NB4 (cell line): ENCODE measurements at regions not wholly inside any gene's neighbourhood (a gene's known extent, or its start where the extent isn't known, plus 50 kb on each side); places are given as distances from the start of the nearest gene placed in this dataset.

Source experiments
- DNase-seq: peaks from one replicate; pipeline ENCODE4 v3.0.0; 2010; ENCODE audit warnings: low read depth
- H3K4me3 ChIP-seq: one replicate; pipeline ENCODE4 v1.5.1; 2011; ENCODE audit warnings: mild to moderate bottlenecking, low read depth, low read length, moderate library complexity
- CTCF ChIP-seq: IDR thresholded peaks from one replicate; pipeline ENCODE4 v1.5.1; 2012; ENCODE audit warnings: low read depth, low read length
- MAX ChIP-seq: IDR thresholded peaks from 2 replicates; pipeline ENCODE4 v1.6.1; 2011; ENCODE audit warnings: low read depth, low read length
- MYC ChIP-seq: IDR thresholded peaks from 2 replicates; pipeline ENCODE4 v1.6.1; 2011; ENCODE audit warnings: low read depth, low read length
- POLR2A ChIP-seq: IDR thresholded peaks from 2 replicates; pipeline ENCODE4 v1.6.1; 2011; ENCODE audit warnings: mild to moderate bottlenecking; ENCODE audit not compliant: insufficient read length; ENCODE audit errors: extremely low read depth

GRCh38 chr1:56073614-56074006 is 505.8 kb downstream of the PLPP3 start:
- H3K4me3 ChIP-seq = no peak overlapping the region
- no peak for DNase-seq
- TF ChIP-seq MAX (no peak), CTCF (no peak), MYC (no peak), POLR2A (no peak)

DNA sequence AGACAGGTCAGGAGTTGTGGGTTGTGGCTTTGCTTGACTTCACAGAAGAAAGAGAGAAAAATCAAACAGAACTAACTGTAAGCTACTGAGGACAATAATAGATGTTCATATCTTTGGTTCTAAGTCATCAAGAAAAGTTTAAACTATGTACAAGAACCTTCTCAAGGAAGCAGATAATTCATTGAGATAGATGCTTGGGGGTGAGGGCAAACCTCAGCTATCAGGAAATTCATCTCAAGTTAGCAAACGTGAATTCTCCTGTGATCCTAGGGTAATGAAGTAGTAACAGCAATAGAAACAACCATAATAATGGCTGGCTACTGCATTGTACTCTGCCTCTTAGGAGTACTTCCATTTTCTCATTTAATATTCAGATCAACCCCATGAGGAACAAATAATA is 506.2 kb downstream of the PLPP3 start:
- TF ChIP-seq MAX (no peak), MYC (no peak), CTCF (no peak), POLR2A (no peak)
- DNase-seq = no peak
- H3K4me3 ChIP-seq = no peak overlapping the region

- no peak for TF ChIP-seq POLR2A
- no peak for TF ChIP-seq MAX
- no peak for TF ChIP-seq MYC
- TF ChIP-seq CTCF = no peak
- H3K4me3 ChIP-seq = no peak overlapping the region
- DNase-seq = no peak
Observed at GRCh38 chr1:56072310-56072709, 507.1 kb downstream of the PLPP3 start.

- no peak overlapping the region for H3K4me3 ChIP-seq
- TF ChIP-seq CTCF (no peak), POLR2A (no peak), MYC (no peak), MAX (no peak)
- no peak for DNase-seq
Observed at GRCh38 chr1:56071351-56071750, 508.0 kb downstream of the PLPP3 start.

DNA sequence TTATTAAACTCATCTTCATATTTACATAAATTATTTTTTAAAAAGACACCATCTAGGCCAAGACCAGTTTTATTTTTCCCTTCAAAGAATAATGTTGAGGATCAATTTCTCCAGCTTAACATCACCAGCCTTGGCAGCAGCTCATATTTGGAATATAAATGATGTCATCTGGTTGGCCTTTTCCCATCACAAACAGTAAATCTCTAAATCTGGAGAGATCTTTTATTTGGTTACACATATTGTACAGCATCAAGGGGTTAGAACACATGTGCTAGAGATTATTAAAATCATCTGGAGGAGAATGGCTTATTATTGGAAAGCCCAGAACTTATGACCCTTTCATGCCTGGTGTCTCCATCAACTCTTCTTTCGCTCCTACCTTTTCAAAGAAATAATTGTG is 508.8 kb downstream of the PLPP3 start:
- H3K4me3 ChIP-seq = no peak overlapping the region
- no peak for TF ChIP-seq MYC
- TF ChIP-seq CTCF = no peak
- no peak for TF ChIP-seq MAX
- TF ChIP-seq POLR2A = no peak
- no peak for DNase-seq

- no peak for TF ChIP-seq CTCF
- no peak for TF ChIP-seq MYC
- no peak for TF ChIP-seq POLR2A
- no peak for TF ChIP-seq MAX
- H3K4me3 ChIP-seq = no peak overlapping the region
- DNase-seq = no peak
Observed at GRCh38 chr1:56069824-56070223, 509.5 kb downstream of the PLPP3 start.
